Heart left ventricle (tissue), 13 donors: ENCODE measurements at regions not wholly inside any gene's neighbourhood (a gene's known extent, or its start where the extent isn't known, plus 50 kb on each side); places are given as distances from the start of the nearest gene placed in this dataset.

ENCODE experiments used
- POLR2A ChIP-seq, 2 donors: fragments of 450-650 bp; IDR thresholded peaks; one replicate each; pipeline ENCODE4 v1.6.1; 2017; ENCODE audit warnings: antibody characterized with exemption in 2 of 2, mild to moderate bottlenecking in 2 of 2, moderate library complexity in 2 of 2
- TF ChIP-seq, protein P1 (sequence below), 12 donors: fragments of 200-600 bp; sonication (generic) in 4 of 12; IDR thresholded peaks; one replicate each; pipeline versions ENCODE4 v1.5.0 to v1.8.0; 2018 to 2022; ENCODE audit warnings: antibody characterized with exemption in 12 of 12, mild to moderate bottlenecking in 5 of 12
- donor health status: ischemic (EF 13 %, LVEDD 7.1; RV severe dilation, severe dysfunction).
- donor health status: DM: no; HTN: yes; CAD: no.
- donor health status: DM: no; HTN: no; CAD: no.
- donor health status: ischemic (EF 25% LVEDD 6.9; RV normal size, moderate dysfunction).
- donor health status: ischemic (EF 25% LVEDD 5.7; RV mildly dilated, moderate dysfunction).
- donor health status: ischemic (EF 35%, LVEDD 5.7; RV mildly dilated, moderate dysfunction).
- donor health status: nonischemic (EF 11% LVEDD 7.7; RV severe dilation, severe dysfunction).
- donor health status: DM: yes; HTN: yes; CAD: no.
- donor health status: PGD.
- donor health status: ischemic (EF 29% LVEDD 5.4; RV normal size, mild dysfunction).
- donor health status: nonischemic (EF 23%, LVEDD 6.1; RV moderate dilation, normal function).

DNA sequence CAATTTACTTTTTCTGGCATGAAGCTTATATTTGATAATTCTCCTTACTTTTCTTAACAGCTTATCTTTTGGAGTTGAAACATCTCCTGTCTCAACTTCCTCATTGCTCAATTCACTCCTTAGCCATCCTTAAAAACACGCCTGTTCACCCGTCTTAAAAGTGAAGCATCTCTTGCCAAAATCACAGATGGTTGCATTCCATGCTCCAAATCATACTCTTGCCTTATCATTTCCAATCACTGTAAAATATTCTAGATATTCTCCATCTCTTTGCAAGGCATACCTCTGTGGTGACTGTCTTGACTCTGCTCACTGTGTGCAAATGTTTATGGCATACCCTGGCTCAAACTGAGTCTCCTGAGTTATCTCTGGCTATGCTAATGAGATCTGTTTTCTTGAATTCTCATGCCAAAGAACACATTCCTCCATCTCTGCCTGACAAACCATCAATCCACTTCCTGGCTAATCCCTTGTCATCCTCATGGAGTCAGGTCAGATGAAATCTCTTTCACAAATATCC lies 1393.3 kb downstream of the CDY2B start:
- TF ChIP-seq, protein P1, sequence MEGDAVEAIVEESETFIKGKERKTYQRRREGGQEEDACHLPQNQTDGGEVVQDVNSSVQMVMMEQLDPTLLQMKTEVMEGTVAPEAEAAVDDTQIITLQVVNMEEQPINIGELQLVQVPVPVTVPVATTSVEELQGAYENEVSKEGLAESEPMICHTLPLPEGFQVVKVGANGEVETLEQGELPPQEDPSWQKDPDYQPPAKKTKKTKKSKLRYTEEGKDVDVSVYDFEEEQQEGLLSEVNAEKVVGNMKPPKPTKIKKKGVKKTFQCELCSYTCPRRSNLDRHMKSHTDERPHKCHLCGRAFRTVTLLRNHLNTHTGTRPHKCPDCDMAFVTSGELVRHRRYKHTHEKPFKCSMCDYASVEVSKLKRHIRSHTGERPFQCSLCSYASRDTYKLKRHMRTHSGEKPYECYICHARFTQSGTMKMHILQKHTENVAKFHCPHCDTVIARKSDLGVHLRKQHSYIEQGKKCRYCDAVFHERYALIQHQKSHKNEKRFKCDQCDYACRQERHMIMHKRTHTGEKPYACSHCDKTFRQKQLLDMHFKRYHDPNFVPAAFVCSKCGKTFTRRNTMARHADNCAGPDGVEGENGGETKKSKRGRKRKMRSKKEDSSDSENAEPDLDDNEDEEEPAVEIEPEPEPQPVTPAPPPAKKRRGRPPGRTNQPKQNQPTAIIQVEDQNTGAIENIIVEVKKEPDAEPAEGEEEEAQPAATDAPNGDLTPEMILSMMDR (IDR thresholded peaks at IDR 0.05), result no peak
- TF ChIP-seq POLR2A (IDR thresholded peaks at IDR 0.05), result no peak
